ENCODE measurements at regions not wholly inside any gene's neighbourhood (a gene's known extent, or its start where the extent isn't known, plus 50 kb on each side); places are given as distances from the start of the nearest gene placed in this dataset.

DNA sequence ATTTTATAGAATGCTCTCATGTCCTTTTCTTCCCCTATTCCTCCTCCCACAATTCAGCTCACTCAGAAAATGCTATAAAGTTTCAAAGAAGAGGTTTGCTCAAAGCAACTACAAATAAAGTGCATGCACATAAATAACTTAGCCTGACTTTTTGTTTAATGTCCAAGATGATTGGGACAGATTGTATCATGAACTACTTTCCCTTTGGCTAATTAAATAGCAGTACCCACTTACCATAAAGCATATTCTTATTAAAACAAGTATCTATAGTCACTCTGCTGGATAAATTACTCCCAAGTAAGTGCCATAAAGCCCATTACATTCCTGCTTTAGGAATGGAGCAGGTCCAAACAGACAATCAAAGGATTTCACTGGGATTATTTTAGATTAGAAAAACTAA lies 576.0 kb downstream of the LMO4 start:
- TF ChIP-seq, protein P1, sequence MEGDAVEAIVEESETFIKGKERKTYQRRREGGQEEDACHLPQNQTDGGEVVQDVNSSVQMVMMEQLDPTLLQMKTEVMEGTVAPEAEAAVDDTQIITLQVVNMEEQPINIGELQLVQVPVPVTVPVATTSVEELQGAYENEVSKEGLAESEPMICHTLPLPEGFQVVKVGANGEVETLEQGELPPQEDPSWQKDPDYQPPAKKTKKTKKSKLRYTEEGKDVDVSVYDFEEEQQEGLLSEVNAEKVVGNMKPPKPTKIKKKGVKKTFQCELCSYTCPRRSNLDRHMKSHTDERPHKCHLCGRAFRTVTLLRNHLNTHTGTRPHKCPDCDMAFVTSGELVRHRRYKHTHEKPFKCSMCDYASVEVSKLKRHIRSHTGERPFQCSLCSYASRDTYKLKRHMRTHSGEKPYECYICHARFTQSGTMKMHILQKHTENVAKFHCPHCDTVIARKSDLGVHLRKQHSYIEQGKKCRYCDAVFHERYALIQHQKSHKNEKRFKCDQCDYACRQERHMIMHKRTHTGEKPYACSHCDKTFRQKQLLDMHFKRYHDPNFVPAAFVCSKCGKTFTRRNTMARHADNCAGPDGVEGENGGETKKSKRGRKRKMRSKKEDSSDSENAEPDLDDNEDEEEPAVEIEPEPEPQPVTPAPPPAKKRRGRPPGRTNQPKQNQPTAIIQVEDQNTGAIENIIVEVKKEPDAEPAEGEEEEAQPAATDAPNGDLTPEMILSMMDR (IDR thresholded peaks at IDR 0.05) = no peak
- no peak for TF ChIP-seq POLR2A (IDR thresholded peaks at IDR 0.05)
